ENCODE measurements at regions not wholly inside any gene's neighbourhood (a gene's known extent, or its start where the extent isn't known, plus 50 kb on each side); places are given as distances from the start of the nearest gene placed in this dataset.

DNA sequence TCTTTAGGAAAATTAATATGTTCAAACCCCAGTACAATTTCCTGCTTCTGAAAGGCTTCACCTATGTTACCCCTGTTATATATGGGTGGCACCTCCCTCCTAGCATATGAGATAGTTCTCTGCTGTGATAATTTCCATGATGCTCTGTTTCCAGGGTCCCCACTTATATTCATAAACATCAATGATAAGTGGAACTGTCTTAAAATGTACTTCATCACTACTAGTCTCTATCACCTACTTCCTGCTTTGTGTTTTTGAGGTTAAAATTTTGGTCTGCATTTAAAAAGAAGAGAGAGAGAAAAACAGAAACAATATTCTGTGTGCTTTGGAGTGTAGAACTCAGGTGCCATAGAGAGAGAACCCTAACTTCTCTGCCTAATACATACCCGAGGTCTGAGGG lies 234.7 kb downstream of the HTR1A start:
- no peak for DNase-seq (ENCODE audit: low read depth)

DNA sequence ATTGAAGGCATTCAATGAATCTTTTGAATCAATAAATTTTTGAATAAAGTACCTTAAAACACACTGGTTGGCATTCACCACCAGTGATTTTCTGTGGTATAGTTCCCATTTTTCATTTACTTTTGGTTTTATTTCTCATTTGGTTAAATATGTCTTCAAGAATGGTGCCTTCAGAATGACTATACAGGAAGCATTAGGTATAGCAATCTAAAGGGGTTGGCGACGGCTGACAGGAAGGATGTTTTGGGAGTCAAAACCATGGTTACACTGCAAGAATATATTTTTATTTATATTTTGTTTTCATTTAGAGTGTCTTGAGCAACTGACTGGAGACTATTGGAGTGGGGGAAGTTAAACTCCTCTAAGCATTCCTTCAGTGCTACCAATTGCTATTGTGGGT lies 235.7 kb downstream of the HTR1A start:
- no peak for DNase-seq (ENCODE audit: low read depth)

DNA sequence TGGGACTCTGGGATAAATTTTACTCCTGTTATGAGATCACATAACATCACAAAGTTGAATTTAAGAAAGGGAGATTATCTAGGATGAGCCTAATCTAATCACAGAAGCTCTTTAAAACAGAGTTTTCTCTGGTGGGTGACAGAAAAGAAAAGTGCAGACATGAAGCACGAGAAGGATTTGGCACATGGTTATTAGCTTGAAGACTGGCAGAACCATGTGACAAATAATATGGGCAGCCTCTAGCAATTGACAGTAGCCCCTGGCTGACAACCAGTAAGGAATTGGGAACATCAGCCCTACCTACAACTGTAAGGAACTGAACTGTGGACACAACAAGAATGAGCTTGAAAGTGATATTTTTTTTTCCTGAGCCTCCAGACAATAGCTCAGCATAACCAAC lies 243.1 kb downstream of the HTR1A start:
- DNase-seq (ENCODE audit: low read depth), result no peak

DNA sequence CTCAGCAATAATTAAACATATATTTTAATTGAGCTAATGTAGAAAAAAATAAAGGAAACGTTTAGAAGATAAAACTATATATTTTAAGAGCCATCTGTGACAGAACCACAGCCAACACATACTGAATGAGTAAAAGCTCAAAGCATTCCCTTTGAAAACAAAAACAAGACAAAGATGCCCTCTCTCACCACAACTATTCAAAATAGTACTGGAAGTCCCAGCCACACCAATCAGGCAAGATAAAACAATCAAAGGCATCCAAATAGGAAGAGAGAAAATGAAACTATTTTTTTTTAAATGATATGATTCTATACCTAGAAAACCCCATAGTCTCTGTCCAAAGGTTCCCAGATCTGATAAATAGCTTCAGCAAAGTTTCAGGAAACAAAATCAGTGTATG lies 262.0 kb downstream of the HTR1A start:
- DNase-seq (ENCODE audit: low read depth), result no peak

DNA sequence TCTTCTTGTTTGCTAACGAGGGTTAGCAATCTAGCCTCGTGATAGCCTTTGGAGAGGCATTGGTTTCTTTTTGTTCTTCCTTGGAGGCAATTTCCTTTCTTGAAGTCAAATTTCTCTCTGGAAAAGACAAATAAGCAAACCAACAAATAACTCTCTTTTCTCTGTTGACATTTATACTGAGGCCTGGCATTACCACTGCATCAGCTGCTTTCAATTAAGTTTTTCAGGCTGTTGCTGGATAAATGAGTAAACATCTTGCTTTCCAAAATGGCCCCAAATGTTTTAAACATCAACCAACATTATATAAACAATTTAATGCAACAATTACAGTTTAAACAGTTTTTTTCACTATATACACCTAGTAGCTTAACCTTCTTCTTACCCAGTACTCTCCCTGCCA lies 264.4 kb downstream of the HTR1A start:
- DNase-seq (ENCODE audit: low read depth), result no peak

DNA sequence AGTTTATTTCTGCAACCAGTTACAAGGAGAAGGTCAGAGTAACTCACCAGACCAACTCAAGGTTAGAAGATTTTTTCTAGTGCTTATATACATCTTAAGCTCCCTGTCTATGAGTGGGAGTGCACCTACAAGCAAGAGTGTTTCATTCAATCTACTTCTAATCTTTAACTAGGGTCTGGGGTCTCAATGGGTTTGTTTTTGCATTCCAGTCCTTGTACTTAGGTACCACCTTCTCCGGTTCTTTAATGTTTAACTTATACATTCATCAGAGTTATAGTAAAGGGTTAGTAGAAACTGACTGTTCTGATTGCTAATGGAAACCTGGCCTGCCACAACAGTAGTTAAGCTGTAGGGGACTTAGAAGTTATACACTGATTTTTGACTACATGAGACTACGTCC lies 271.7 kb downstream of the HTR1A start:
- no peak for DNase-seq (ENCODE audit: low read depth)

DNA sequence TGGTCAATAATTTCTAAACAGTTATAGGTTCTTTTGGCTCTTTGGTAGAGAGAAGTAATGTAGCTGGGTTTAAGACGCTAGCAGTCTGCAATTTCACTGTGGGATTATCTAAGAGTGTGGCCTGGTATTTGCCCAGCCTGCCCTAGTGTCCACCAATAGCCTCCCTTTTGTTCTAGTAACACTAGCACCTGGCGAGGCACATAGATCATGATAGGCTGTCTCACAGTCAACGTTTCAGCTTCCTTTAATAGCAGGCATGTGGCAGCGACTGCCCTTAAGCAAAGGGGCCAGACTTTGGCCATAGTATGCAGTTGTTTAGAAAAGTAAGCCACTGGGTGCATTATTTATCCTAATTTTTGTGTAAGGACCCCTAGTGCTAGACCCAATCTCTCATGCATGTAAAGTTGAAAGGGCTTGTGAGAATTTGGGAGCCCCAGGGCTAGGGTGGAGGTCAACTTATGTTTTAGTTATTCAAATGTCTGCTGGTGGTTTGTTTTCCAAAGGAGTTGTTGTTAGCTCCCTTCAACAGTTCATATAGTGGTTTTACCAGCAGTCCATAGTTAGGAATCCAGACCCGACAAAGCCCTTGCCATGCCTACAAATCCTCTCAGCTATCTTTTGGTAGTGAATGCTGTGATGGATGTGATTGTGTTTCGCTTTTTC lies 274.3 kb downstream of the HTR1A start:
- DNase-seq (ENCODE audit: low read depth), result no peak

DNA sequence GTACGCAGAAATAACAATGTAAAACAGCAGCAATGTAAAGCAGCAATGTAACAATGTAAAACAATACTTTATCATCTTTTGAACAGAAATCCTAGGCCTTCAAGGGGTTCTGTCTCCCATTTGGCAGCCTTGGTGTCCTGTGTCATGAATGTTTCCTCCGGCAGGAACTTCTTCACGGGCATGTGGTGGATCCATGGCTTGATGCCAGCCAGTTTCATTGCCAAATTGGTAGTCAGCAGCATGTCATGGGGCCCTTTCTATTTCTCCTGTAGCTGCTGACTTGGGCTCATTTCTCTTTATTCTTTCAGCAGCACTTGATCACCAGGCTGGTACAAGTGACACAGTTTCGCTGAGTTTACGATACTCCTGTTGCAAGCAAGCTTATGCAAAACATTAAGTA lies 275.3 kb downstream of the HTR1A start:
- peak; percentile 38 for DNase-seq (ENCODE audit: low read depth)

DNA sequence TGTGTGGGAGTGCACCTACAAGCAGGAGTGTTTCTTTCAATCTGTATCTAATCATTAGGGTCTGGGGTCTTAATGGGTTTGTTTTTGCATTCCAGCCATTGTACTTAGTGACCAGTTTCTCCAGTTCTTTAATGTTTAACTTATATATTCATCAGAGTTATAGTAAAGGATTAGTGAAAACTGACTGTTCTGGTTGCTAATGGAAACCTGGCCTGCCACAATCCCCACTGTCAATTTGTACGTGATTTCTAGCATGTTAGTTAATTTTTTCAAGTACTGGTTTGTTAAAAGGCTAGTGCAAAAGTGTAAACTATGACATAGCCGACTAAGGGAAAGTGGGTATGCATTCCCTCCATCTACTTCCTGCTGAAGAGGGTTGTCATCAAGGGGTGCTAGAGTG lies 276.1 kb downstream of the HTR1A start:
- no peak for DNase-seq (ENCODE audit: low read depth)

DNA sequence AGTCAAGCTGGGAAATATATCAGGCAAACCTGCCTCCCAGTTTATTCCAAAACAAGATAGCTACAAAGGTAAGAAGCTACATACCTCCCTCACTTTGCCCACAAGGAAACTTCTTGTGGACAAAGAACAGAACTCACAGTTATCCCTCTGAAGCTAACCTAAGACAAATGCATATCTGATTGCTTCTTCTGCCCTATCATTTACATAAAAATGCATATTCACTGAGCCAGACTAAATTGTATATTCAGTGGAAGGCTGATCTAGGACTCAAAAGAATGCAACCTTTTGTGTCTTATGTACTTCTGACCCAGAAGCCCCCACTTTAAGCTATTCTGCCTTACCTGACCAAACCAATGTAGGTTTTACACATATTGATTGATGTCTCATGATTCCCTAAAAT lies 276.8 kb downstream of the HTR1A start:
- DNase-seq (ENCODE audit: low read depth), result no peak

DNA sequence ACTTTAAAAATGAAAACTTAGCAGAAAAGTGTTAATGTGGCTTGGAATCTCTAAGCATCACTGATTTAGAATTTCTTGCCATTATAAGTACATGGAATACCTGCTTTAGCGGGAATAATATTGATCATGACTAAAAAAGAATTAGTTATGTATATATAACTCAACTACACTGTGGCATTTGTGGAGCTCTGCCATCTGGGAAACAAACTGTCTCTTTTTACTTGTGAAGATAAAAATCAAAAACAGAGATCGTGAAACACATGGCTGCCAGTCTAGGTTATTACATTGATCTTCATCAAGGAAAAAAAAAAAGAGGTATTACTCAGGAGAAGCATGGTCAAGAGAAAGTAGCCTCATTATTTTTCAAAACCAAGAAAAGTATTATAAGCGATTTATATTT lies 287.4 kb downstream of the HTR1A start:
- DNase-seq (ENCODE audit: low read depth), result no peak

DNA sequence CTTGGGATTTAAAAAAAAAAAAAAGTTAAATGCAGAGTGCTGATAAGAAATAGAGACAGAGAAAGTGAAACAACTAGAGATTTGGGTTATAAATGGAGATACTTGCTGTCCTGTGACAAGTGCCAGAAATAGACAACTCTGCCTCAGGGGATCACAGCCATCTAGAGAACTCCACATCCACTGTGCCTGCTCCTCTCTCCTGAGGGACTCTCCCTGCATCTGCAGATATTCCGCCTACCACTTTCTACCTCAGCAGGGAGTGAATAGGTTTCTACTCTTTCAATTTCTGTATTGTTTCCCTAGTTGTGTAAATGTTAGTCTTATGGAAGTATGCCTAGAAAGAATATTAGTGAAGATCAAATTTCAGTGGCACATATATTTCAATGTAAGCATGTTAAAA lies 307.2 kb downstream of the HTR1A start:
- DNase-seq (ENCODE audit: low read depth), result no peak

DNA sequence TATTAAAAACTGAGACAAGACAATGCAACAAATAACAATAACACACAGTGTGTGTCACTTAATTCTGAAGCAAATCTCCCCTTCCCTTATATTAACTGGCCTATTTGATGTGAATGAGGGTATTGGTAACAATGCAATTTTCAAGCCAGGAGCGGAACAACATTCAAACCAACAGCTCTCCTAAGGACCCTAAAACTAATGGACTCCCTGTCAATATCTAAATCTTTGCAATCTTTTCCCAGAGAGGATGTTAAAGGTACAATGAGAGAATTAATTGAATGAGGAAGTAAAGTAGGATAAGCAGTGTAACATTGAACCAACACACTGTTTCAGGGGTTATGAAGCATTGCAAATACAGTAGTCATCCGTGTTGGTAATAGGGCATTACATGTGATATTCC lies 311.7 kb downstream of the HTR1A start:
- DNase-seq (ENCODE audit: low read depth), result no peak

DNA sequence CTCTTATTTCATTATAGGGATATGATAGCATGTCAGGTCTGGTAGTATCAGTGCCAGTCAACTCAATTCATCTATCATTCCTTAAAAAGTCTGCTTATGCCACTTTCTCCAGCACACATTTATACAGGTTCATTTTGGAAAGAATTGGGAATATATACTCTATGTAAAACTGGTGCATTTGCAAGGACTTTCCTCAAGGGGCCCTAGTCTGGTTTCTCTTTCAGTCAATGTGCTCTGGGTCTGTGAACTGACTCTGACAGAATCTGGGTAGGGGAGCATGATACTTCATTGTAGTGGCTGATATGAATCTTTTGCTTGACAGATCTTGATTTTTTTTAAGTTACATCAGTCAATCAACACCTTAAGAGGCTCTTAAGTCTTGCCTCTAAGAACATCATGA lies 313.9 kb downstream of the HTR1A start:
- no peak for DNase-seq (ENCODE audit: low read depth)

DNA sequence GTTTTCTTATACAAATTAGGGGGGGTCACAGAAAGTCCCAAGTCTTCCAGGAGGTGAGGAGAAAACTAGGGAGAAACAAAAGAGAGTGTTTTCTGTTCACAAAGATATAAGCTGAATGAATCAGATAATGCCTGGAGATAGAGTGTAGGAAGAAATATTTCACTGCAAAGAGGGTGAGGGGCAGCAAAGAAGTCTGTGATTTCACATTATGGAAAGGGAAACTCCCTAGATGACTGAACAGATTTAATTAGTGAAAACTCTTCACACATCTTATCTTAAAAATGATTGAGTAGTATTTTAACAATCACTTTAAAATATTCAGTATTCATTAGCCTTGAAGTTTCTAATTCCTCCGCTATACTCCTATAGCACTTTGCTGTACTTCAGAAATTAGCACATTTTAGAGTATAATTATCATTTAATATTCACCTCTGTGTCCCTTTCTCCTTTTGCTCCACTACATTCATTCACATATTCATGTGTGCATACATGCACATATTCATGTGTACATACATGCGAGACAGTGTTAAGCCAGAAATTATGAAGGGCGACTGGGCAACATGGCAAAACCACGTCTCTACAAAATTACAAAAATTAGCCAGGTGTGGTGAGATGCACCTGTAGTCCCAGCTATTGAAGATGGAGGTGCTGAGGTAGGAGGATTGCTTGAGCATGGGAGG lies 332.2 kb downstream of the HTR1A start:
- no peak for DNase-seq (ENCODE audit: low read depth)

DNA sequence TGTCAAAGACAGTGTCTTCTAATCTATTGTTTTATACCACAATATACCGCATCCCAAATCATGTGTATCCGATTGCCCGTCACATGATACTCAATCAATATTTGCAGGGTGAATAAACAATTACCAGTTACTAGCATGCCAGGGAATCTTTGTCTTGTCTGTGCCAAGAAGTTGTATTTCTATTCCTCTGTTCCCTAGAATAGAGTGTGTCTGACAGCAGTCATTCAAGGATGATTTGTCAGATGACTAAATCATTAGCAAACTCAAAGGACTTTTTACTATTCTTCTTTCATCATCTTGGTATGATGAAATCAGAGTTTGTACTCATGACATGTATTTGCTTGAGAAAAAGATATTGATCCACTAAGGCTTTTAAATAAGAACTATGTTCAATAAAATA lies 348.8 kb downstream of the HTR1A start:
- DNase-seq (ENCODE audit: low read depth), result no peak

DNA sequence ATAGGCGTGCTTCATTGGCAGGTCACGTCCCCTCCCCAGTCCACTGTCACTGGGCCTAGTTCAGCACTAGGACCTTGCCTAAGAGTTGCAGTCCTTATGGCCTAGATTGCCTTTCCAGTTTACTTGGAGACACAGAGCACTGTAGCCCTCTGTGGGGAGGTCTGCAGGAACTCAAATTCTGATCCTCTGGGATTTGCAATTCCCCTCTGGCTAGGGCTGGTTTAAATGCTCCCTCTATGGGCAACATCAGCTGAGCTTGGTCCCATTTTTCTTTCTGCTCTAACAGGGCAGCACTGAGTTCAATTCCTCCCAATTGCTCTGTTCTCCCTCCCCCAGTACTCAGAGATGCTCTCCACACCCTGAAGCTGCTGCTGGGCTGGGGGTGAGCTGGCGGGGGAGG lies 358.2 kb downstream of the HTR1A start:
- no peak for DNase-seq (ENCODE audit: low read depth)

DNA sequence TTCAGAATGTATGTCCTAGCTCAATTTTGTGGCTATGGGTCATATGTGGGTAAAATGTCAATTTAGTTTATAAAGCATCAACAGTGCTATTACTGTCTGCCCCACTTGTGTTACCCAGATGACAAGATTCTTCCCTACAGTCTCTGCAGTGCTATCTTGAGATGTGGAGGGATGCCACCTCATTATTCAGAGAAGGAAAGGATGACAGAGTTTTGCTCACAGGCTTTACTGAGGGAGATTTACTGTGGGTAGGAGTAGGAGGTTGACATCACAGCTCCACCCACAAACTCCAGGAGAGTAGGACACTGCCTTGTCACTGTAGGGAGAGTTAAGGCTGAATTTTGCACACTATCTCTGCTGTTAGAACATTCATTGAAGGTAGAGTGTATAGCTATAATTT lies 359.3 kb downstream of the HTR1A start:
- no peak for DNase-seq (ENCODE audit: low read depth)

DNA sequence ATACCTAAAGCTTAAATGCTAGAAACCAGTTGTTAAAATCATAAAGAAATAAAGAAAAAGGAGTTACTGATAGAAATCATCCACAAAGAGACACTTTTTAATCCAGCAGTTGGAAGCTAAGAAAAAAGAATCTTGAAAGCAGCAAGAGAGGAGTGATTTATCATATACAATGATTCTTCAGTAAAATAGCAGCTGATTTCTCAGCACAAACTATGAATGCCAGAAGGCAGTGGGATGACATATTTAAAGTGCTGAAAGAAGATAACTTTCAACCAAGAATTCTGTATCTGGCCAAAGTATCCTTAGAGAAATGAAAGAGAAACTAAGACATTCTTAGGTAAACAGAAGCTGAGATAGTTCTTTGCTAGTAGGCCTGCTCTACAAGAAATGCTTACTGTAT lies 366.0 kb downstream of the HTR1A start:
- DNase-seq (ENCODE audit: low read depth), result no peak

DNA sequence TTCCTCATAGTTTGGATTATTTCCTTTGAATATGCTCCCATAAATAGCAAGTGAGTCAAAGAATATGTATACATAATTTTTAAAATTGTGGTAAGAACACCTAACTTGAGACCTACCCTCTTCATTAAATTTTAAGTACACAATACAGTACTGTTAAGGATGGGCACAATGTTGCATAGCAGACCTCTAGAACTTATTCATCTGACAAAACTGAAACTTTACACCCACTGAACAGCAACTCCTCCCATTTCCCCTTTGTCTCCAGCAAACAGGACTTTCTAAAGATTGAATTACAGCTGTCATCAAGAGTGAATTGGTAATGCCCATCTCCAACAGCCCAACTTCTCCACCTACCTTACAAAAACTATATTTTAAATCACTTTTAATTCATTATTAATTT lies 388.9 kb downstream of the HTR1A start:
- no peak for DNase-seq (ENCODE audit: low read depth)

DNA sequence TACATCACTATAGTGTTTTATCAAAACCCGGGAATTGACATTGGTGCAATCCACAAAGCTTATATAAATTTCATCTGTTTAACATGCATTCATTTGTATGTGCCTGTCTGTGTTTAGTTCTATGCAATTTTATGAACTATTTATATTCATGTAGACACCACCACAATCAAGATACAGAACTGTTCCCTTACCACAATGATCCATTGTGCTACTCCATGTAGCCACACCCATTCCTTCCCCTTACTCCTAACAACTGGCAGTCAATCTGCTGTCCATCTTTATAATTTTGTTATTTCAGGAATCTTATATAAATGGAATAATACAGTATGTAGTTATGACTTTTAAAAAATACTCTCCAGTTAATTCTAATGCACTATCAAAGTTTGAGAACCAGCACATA lies 389.5 kb downstream of the HTR1A start:
- DNase-seq (ENCODE audit: low read depth), result no peak

DNA sequence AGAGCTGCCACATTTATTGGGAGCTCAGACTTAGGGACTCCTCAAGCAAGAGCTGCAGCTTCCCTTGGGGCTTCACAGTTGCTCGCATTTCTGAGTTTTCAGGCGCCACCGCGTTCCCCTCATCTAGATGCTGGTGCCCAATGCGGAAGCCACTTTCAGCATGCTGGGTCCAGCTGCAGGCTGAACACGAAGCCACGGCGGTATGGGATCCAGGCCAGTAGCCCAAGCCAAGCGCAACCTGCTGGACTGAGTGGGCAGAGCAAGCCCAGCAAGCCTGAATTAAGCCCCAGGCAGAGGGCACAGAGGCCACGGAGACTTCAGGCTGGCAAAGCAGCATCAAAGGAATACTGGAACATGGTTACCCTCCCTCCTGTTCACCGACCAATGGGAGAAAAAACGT lies 391.5 kb downstream of the HTR1A start:
- no peak for DNase-seq (ENCODE audit: low read depth)

DNA sequence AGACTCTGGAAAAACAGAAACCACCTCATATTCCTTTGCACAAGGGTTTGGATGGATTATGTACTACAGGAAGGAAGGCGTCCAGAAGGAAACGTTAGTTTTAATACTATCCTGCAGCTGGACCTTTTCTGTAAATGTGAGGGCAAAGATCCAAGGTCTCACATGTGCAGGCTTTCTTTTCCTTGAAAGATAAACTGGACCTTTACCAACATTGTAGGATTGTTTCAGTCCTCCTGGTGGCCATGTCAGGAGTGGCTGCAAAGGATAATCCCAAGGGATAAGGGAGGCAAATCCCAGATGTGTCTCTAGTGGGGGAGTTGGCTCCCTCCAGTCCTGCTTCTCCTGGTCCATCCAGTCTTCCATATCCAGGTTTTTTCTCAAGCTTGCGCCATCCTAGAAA lies 397.5 kb downstream of the HTR1A start:
- DNase-seq (ENCODE audit: low read depth), result peak; percentile 10

All from HT1080 (cell line).